ENCODE measurements at regions not wholly inside any gene's neighbourhood (a gene's known extent, or its start where the extent isn't known, plus 50 kb on each side); places are given as distances from the start of the nearest gene placed in this dataset.
"Not testable (repeated sequence)": the region's sequence is repeated elsewhere in the genome, so short reads cannot be mapped to it uniquely, and the experiment has no call there.

DNA sequence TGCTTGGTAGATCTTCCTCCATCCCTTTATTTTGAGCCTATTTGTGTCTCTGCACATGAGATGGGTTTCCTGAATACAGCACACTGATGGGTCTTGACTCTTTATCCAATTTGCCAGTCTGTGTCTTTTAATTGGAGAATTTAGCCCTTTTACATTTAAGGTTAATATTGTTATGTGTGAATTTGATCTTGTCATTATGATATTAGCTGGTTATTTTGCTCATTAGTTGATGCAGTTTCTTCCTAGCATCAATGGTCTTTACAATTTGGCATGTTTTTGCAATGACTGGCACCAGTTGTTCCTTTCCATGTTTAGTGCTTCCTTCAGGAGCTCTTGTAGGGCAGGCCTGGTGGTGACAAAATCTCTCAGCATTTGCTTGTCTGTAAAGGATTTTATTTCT is 72.4 kb downstream of the HNRNPD start:
- H3K4me1 Mint-ChIP-seq; H3K4me3 Mint-ChIP-seq; H3K4me3 ChIP-seq (ENCODE audit: control extremely low read depth in 1 of 5, extremely low read depth in 1 of 5, insufficient read depth in 1 of 5, low read depth in 2 of 5, low read length in 4 of 5); CTCF ChIA-PET; H3K9me3 Mint-ChIP-seq (ENCODE audit: insufficient read depth); H3K36me3 ChIP-seq (replicated peaks in 1 of 2; ENCODE audit: control extremely low read depth in 1 of 2, control insufficient read depth in 1 of 2, extremely low read depth in 1 of 2, insufficient read depth in 2 of 2, low read length in 1 of 2); H3K4me2 ChIP-seq (replicated peaks; ENCODE audit: low read depth, low read length, poor library complexity, severe bottlenecking); H3K27ac Mint-ChIP-seq; H3K9me3 ChIP-seq (ENCODE audit: control extremely low read depth in 1 of 3, control insufficient read depth in 2 of 3, insufficient read depth in 1 of 3, low read length in 2 of 3); DNase-seq; POLR2A ChIA-PET; H2AFZ ChIP-seq (ENCODE audit: insufficient read depth, low read depth, low read length, poor library complexity, severe bottlenecking); H3K27me3 ChIP-seq (replicated peaks in 1 of 4; ENCODE audit: control extremely low read depth in 1 of 4, control insufficient read depth in 3 of 4, insufficient read depth in 4 of 4, low read length in 3 of 4); H4K20me1 ChIP-seq (ENCODE audit: control insufficient read depth, insufficient read depth, low read length, poor library complexity, severe bottlenecking); H3K4me1 ChIP-seq (ENCODE audit: control insufficient read depth in 2 of 2, insufficient read depth in 2 of 2, low read length in 2 of 2); H3K27ac ChIP-seq (ENCODE audit: low read length in 2 of 2); intact Hi-C loops (cut with micrococcal nuclease); H3K9ac ChIP-seq (ENCODE audit: low read length); ATAC-seq (ENCODE audit: low read depth); H3K79me2 ChIP-seq (ENCODE audit: control insufficient read depth, insufficient read depth, low read length): not testable (repeated sequence)
- peaks cover 21% of the 10 kb centered on the region for H3K27me3 Mint-ChIP-seq

GRCh38 chr4:82293304-82293703 is 80.5 kb downstream of the HNRNPD start:
- no peaks in the 10 kb centered on the region for H3K27me3 ChIP-seq (replicated peaks in 1 of 4; ENCODE audit: control extremely low read depth in 1 of 4, control insufficient read depth in 3 of 4, insufficient read depth in 4 of 4, low read length in 3 of 4)
- H3K9me3 Mint-ChIP-seq (ENCODE audit: insufficient read depth) = no peaks in the 10 kb centered on the region
- ATAC-seq (ENCODE audit: low read depth) (peak; percentile 88), DNase-seq (peak; percentile 72)
- H3K4me3 Mint-ChIP-seq = peak overlapping the region; percentile 63
- peaks cover 25 to 33% of the 10 kb centered on the region in 2 donors for H3K4me1 ChIP-seq (ENCODE audit: control insufficient read depth in 2 of 2, insufficient read depth in 2 of 2, low read length in 2 of 2)
- H3K9me3 ChIP-seq (ENCODE audit: control extremely low read depth in 1 of 3, control insufficient read depth in 2 of 3, insufficient read depth in 1 of 3, low read length in 2 of 3) = peaks cover 0 to 4% (median 0%) of the 10 kb centered on the region in 3 donors
- H3K4me2 ChIP-seq (replicated peaks; ENCODE audit: low read depth, low read length, poor library complexity, severe bottlenecking) = peak overlapping the region; percentile 59
- WGBS (ENCODE audit: insufficient coverage) = no CpG with 5 or more reads among the region's 2 CpGs
- no peaks in the 10 kb centered on the region for H3K79me2 ChIP-seq (ENCODE audit: control insufficient read depth, insufficient read depth, low read length)
- no peak for TF ChIP-seq CTCF (IDR thresholded peaks at IDR 0.05)
- no peak for TF ChIP-seq EZH2 (IDR thresholded peaks at IDR 0.05; ENCODE audit: borderline replicate concordance, insufficient read depth, low read depth, low read length, poor library complexity, severe bottlenecking)
- intact Hi-C loops (cut with micrococcal nuclease) = loop anchor here (2.0 kb wide), 1 partner anchor 135 kb away; no protein-coding TSS in a partner anchor
- peak overlapping the region in 1 of 5 experiments; percentile 42 for H3K4me3 ChIP-seq (ENCODE audit: control extremely low read depth in 1 of 5, extremely low read depth in 1 of 5, insufficient read depth in 1 of 5, low read depth in 2 of 5, low read length in 4 of 5)
- H3K9ac ChIP-seq (ENCODE audit: low read length) = peak overlapping the region; percentile 15
- H4K20me1 ChIP-seq (ENCODE audit: control insufficient read depth, insufficient read depth, low read length, poor library complexity, severe bottlenecking) = no peaks in the 10 kb centered on the region
- ChIA-PET CTCF (no interaction called here), POLR2A (no interaction called here)
- H3K27ac ChIP-seq (ENCODE audit: low read length in 2 of 2) = peak overlapping the region in 1 of 2 donors; percentile 43
- no peak overlapping the region for H2AFZ ChIP-seq (ENCODE audit: insufficient read depth, low read depth, low read length, poor library complexity, severe bottlenecking)
- H3K27ac Mint-ChIP-seq = peak overlapping the region; percentile 54
- H3K27me3 Mint-ChIP-seq = no peaks in the 10 kb centered on the region
- no peaks in the 10 kb centered on the region for H3K36me3 ChIP-seq (replicated peaks in 1 of 2; ENCODE audit: control extremely low read depth in 1 of 2, control insufficient read depth in 1 of 2, extremely low read depth in 1 of 2, insufficient read depth in 2 of 2, low read length in 1 of 2)
- peaks cover 18% of the 10 kb centered on the region for H3K4me1 Mint-ChIP-seq
